ENCODE measurements at regions not wholly inside any gene's neighbourhood (a gene's known extent, or its start where the extent isn't known, plus 50 kb on each side); places are given as distances from the start of the nearest gene placed in this dataset.

- H4K20me1 ChIP-seq (ENCODE audit: control insufficient read depth, extremely low read depth, insufficient read depth, low read length): no peaks in the 10 kb centered on the region
- no peaks in the 10 kb centered on the region for H3K79me2 ChIP-seq (ENCODE audit: control insufficient read depth, insufficient read depth, low read length)
- H3K4me3 ChIP-seq (replicated peaks in 1 of 4; ENCODE audit: control extremely low read depth in 1 of 4, insufficient read depth in 1 of 4, low read depth in 3 of 4, low read length in 4 of 4): no peak overlapping the region
- H3K27ac ChIP-seq (ENCODE audit: insufficient read depth, low read length): no peak overlapping the region
- no peaks in the 10 kb centered on the region for H3K27me3 ChIP-seq (ENCODE audit: control insufficient read depth, insufficient read depth, low read length)
- no peaks in the 10 kb centered on the region for H3K36me3 ChIP-seq (ENCODE audit: control insufficient read depth, insufficient read depth, low read length)
- no peaks in the 10 kb centered on the region for H3K4me1 ChIP-seq (ENCODE audit: control insufficient read depth, extremely low read depth, insufficient read depth, low read length)
- H3K4me2 ChIP-seq (ENCODE audit: extremely low read depth, insufficient read depth, low read length): no peak overlapping the region
- no peak for TF ChIP-seq CTCF (conservative IDR thresholded peaks at IDR 0.05 in 1 of 2, IDR thresholded peaks at IDR 0.05 in 1 of 2; ENCODE audit: low read depth in 1 of 2, low read length in 2 of 2)
- no peak for TF ChIP-seq EZH2 (IDR thresholded peaks at IDR 0.05; ENCODE audit: low read length, missing control alignments)
- DNase-seq (ENCODE audit: low read depth in 2 of 2): no peak
- H2AFZ ChIP-seq (ENCODE audit: low read length): no peak overlapping the region
- H3K9ac ChIP-seq (ENCODE audit: insufficient read depth, low read length): no peak overlapping the region
- H3K9me3 ChIP-seq (ENCODE audit: control insufficient read depth, insufficient read depth, low read depth, low read length): no peaks in the 10 kb centered on the region
Measured at GRCh38 chr13:55493297-55493696, 1647.4 kb upstream of the PRR20A start.

GRCh38 chr13:55497486-55497885, 1643.2 kb upstream of the PRR20A start:
- Histone ChIP-seq H3K4me3 (replicated peaks in 1 of 4; ENCODE audit: control extremely low read depth in 1 of 4, insufficient read depth in 1 of 4, low read depth in 3 of 4, low read length in 4 of 4) (no peak overlapping the region), H3K4me2 (ENCODE audit: extremely low read depth, insufficient read depth, low read length) (no peak overlapping the region), H3K27me3 (ENCODE audit: control insufficient read depth, insufficient read depth, low read length) (no peaks in the 10 kb centered on the region), H3K9me3 (ENCODE audit: control insufficient read depth, insufficient read depth, low read depth, low read length) (no peaks in the 10 kb centered on the region), H4K20me1 (ENCODE audit: control insufficient read depth, extremely low read depth, insufficient read depth, low read length) (no peaks in the 10 kb centered on the region), H3K4me1 (ENCODE audit: control insufficient read depth, extremely low read depth, insufficient read depth, low read length) (no peaks in the 10 kb centered on the region), H3K36me3 (ENCODE audit: control insufficient read depth, insufficient read depth, low read length) (no peaks in the 10 kb centered on the region), H3K79me2 (ENCODE audit: control insufficient read depth, insufficient read depth, low read length) (no peaks in the 10 kb centered on the region), H2AFZ (ENCODE audit: low read length) (no peak overlapping the region), H3K27ac (ENCODE audit: insufficient read depth, low read length) (no peak overlapping the region), H3K9ac (ENCODE audit: insufficient read depth, low read length) (no peak overlapping the region)
- no peak for TF ChIP-seq EZH2 (IDR thresholded peaks at IDR 0.05; ENCODE audit: low read length, missing control alignments)
- TF ChIP-seq CTCF (conservative IDR thresholded peaks at IDR 0.05 in 1 of 2, IDR thresholded peaks at IDR 0.05 in 1 of 2; ENCODE audit: low read depth in 1 of 2, low read length in 2 of 2): no peak
- no peak for DNase-seq (ENCODE audit: low read depth in 2 of 2)

GRCh38 chr13:55500694-55501093, 1640.0 kb upstream of the PRR20A start:
- Histone ChIP-seq H3K9me3 (ENCODE audit: control insufficient read depth, insufficient read depth, low read depth, low read length) (no peaks in the 10 kb centered on the region), H3K9ac (ENCODE audit: insufficient read depth, low read length) (no peak overlapping the region), H3K4me1 (ENCODE audit: control insufficient read depth, extremely low read depth, insufficient read depth, low read length) (no peaks in the 10 kb centered on the region), H4K20me1 (ENCODE audit: control insufficient read depth, extremely low read depth, insufficient read depth, low read length) (no peaks in the 10 kb centered on the region), H3K36me3 (ENCODE audit: control insufficient read depth, insufficient read depth, low read length) (no peaks in the 10 kb centered on the region), H3K4me3 (replicated peaks in 1 of 4; ENCODE audit: control extremely low read depth in 1 of 4, insufficient read depth in 1 of 4, low read depth in 3 of 4, low read length in 4 of 4) (no peak overlapping the region), H2AFZ (ENCODE audit: low read length) (no peak overlapping the region), H3K4me2 (ENCODE audit: extremely low read depth, insufficient read depth, low read length) (no peak overlapping the region), H3K27ac (ENCODE audit: insufficient read depth, low read length) (no peak overlapping the region), H3K79me2 (ENCODE audit: control insufficient read depth, insufficient read depth, low read length) (no peaks in the 10 kb centered on the region), H3K27me3 (ENCODE audit: control insufficient read depth, insufficient read depth, low read length) (no peaks in the 10 kb centered on the region)
- no peak for TF ChIP-seq CTCF (conservative IDR thresholded peaks at IDR 0.05 in 1 of 2, IDR thresholded peaks at IDR 0.05 in 1 of 2; ENCODE audit: low read depth in 1 of 2, low read length in 2 of 2)
- no peak for TF ChIP-seq EZH2 (IDR thresholded peaks at IDR 0.05; ENCODE audit: low read length, missing control alignments)
- DNase-seq (ENCODE audit: low read depth in 2 of 2): no peak
